IMR-90 (cell line): ENCODE measurements at regions not wholly inside any gene's neighbourhood (a gene's known extent, or its start where the extent isn't known, plus 50 kb on each side); places are given as distances from the start of the nearest gene placed in this dataset.

Experiments
- ATAC-seq: fragments of 200-7000 bp; cut with Tn5 transposase; 2 replicates; pipeline ENCODE4 v1.9.1; 2020; ENCODE audit warnings: low read depth, mild to moderate bottlenecking, moderate library complexity
- BruUV-seq: library from RNA; stranded (reverse); fragments of 400-500 nt; replicated peaks from 2 replicates; lab custom pipeline; 2021; lab: Mats Ljungman, UMichigan
- CTCF ChIA-PET: fragments of 300-600 bp; formaldehyde crosslinking; extraction: SDS; loops from one replicate; lab custom pipeline; 2021; ENCODE audit warnings: antibody characterized with exemption; lab: Yijun Ruan, JAX
- POLR2A ChIA-PET: fragments of 300-600 bp; sonication (Branson Sonifier 250); formaldehyde crosslinking; loops from one replicate; lab custom pipeline; 2022; ENCODE audit warnings: antibody characterized with exemption; ENCODE audit not compliant: unreplicated experiment; lab: Charles Lee
- DNase-seq: peaks from one replicate; pipeline ENCODE4 v3.0.0; 2013
- H2AFZ ChIP-seq: replicated peaks from 2 replicates; pipeline ENCODE3; 2013; ENCODE audit warnings: low read length, mild to moderate bottlenecking; ENCODE audit not compliant: poor library complexity
- H2AK5ac ChIP-seq: 2 replicates; pipeline ENCODE4 v1.6.1; 2013; ENCODE audit warnings: low read depth, low read length, inconsistent platforms
- H2AK9ac ChIP-seq: replicated peaks from 2 replicates; pipeline ENCODE3; 2013; ENCODE audit warnings: mild to moderate bottlenecking, low read depth, low read length, moderate library complexity; ENCODE audit not compliant: poor library complexity
- H2BK120ac ChIP-seq: 2 replicates; pipeline ENCODE4 v1.6.1; 2013; ENCODE audit warnings: low read depth, low read length, inconsistent platforms
- H2BK15ac ChIP-seq: 3 replicates; pipeline ENCODE4 v1.6.1; 2013; ENCODE audit warnings: low read depth, low read length, inconsistent platforms
- H2BK20ac ChIP-seq: 2 replicates; pipeline ENCODE4 v1.6.1; 2013; ENCODE audit warnings: low read depth, mild to moderate bottlenecking, inconsistent platforms, low read length, moderate library complexity
- H2BK5ac ChIP-seq: 2 replicates; pipeline ENCODE4 v1.6.1; 2013; ENCODE audit warnings: mild to moderate bottlenecking, low read depth, low read length, inconsistent platforms; ENCODE audit not compliant: poor library complexity, severe bottlenecking
- H3K14ac ChIP-seq: replicated peaks from 2 replicates; pipeline ENCODE4 v1.6.1; 2013; ENCODE audit warnings: low read depth, low read length, inconsistent platforms
- H3K18ac ChIP-seq: 2 replicates; pipeline ENCODE4 v1.6.1; 2013; ENCODE audit warnings: low read depth, low read length, control low read depth
- H3K23ac ChIP-seq: 2 replicates; pipeline ENCODE4 v1.6.1; 2013; ENCODE audit warnings: low read depth, low read length, inconsistent platforms
- H3K27ac ChIP-seq: 2 replicates; pipeline ENCODE4 v1.5.1; 2013; ENCODE audit warnings: mild to moderate bottlenecking, control low read depth, low read length; ENCODE audit not compliant: insufficient read depth
- H3K27me3 ChIP-seq: 2 replicates; pipeline ENCODE4 v1.6.1; 2013; ENCODE audit warnings: low read length; ENCODE audit not compliant: control insufficient read depth, insufficient read depth
- H3K36me3 ChIP-seq: 2 replicates; pipeline ENCODE4 v1.6.1; 2013; ENCODE audit warnings: low read length, mixed read lengths; ENCODE audit not compliant: control insufficient read depth, insufficient read depth
- H3K4ac ChIP-seq: 2 replicates; pipeline ENCODE4 v1.6.1; 2013; ENCODE audit warnings: low read depth, low read length, inconsistent platforms
- H3K4me1 ChIP-seq: 2 replicates; pipeline ENCODE4 v1.6.1; 2013; ENCODE audit warnings: low read length, mixed read lengths; ENCODE audit not compliant: control insufficient read depth, insufficient read depth
- H3K4me2 ChIP-seq: 2 replicates; pipeline ENCODE4 v1.6.1; 2013; ENCODE audit warnings: low read depth, mild to moderate bottlenecking, control low read depth, low read length, moderate library complexity
- H3K4me3 ChIP-seq: 2 replicates; pipeline ENCODE4 v1.5.1; 2013; ENCODE audit warnings: low read depth, mild to moderate bottlenecking, control low read depth, low read length, moderate library complexity; ENCODE audit not compliant: insufficient read depth
- H3K56ac ChIP-seq: 2 replicates; pipeline ENCODE4 v1.6.1; 2013; ENCODE audit warnings: low read length, inconsistent platforms; ENCODE audit not compliant: insufficient read depth; ENCODE audit errors: extremely low read depth
- H3K79me1 ChIP-seq, 2 experiments: 2 replicates each; pipeline ENCODE4 v1.6.1; 2013; ENCODE audit warnings: low read length in 2 of 2, inconsistent platforms in 1 of 2, low read depth in 1 of 2
- H3K9ac ChIP-seq: 2 replicates; pipeline ENCODE4 v1.6.1; 2013; ENCODE audit warnings: low read depth, low read length, control low read depth
- H3K9me1 ChIP-seq: 2 replicates; pipeline ENCODE4 v1.6.1; 2013; ENCODE audit warnings: low read length, inconsistent platforms; ENCODE audit not compliant: insufficient read depth
- H3K9me3 ChIP-seq: 2 replicates; pipeline ENCODE4 v1.6.1; 2013; ENCODE audit warnings: low read length; ENCODE audit not compliant: control insufficient read depth, insufficient read depth
- H4K20me1 ChIP-seq: 2 replicates; pipeline ENCODE4 v1.6.1; 2013; ENCODE audit warnings: low read length, inconsistent platforms; ENCODE audit not compliant: insufficient read depth
- H4K5ac ChIP-seq: 2 replicates; pipeline ENCODE4 v1.6.1; 2013; ENCODE audit warnings: mild to moderate bottlenecking, low read depth, low read length, control low read depth
- H4K8ac ChIP-seq, 2 experiments: 2 replicates each; pipeline ENCODE4 v1.6.1; 2013; ENCODE audit warnings: low read depth in 2 of 2, low read length in 2 of 2, control low read depth in 1 of 2, inconsistent platforms in 1 of 2
- H4K91ac ChIP-seq: 2 replicates; pipeline ENCODE4 v1.6.1; 2013; ENCODE audit warnings: low read depth, low read length, inconsistent platforms; ENCODE audit not compliant: insufficient read depth
- ELK1 ChIP-seq: fragments of 150-350 bp; IDR thresholded peaks from 2 replicates; pipeline ENCODE4 v1.6.1; 2016; ENCODE audit warnings: low read depth, mild to moderate bottlenecking, low read length, moderate library complexity, borderline replicate concordance
- MAZ ChIP-seq: IDR thresholded peaks from 2 replicates; pipeline ENCODE4 v1.6.1; 2012; ENCODE audit warnings: low read depth, mild to moderate bottlenecking, low read length, improper control_type of control experiment, moderate library complexity, borderline replicate concordance
- WGBS, 2 experiments: methylation state at CpG; one replicate each; pipeline versions ENCODE4 v1.1.5 to v1.1.7; 2013; ENCODE audit warnings: missing lambda C conversion rate in 2 of 2; ENCODE audit not compliant: insufficient read length in 1 of 2; ENCODE audit errors: extremely low coverage in 2 of 2; 5-methylcytosine and 5-hydroxymethylcytosine counted together
- dilution Hi-C: fragments of 300-500 bp; cut with HindIII; formaldehyde crosslinking; loops from one replicate; pipeline ENCODE4 v1.14.3; 2018; ENCODE audit warnings: low sequenced_read_pairs; ENCODE audit not compliant: unreplicated experiment
- in situ Hi-C: fragments of 300-500 bp; cut with MboI; formaldehyde crosslinking; loops from 3 replicates; pipeline ENCODE4 v1.14.3; 2019; ENCODE audit warnings: low sequenced_read_pairs, inconsistent platforms, mixed read lengths
- intact Hi-C: fragments of 100-400 bp; cut with micrococcal nuclease; formaldehyde crosslinking; loops from 2 replicates; pipeline ENCODE4 v1.10.0; 2022

GRCh38 chr3:151935446-151935845 is 62.0 kb downstream of the SUCNR1 start:
- no CpG with 5 or more reads among the region's 4 CpGs for WGBS, 2 experiments
- no peaks in the 10 kb centered on the region for H3K36me3 ChIP-seq
- H4K20me1 ChIP-seq, result no peaks in the 10 kb centered on the region
- no peak overlapping the region for H3K18ac ChIP-seq
- no TSS peak for BruUV-seq
- no peak overlapping the region for H2BK15ac ChIP-seq
- POLR2A ChIA-PET, result no interaction called here
- H3K79me1 ChIP-seq, result no peaks in the 10 kb centered on the region
- H3K23ac ChIP-seq, result no peak overlapping the region
- TF ChIP-seq ELK1 (no peak), MAZ (no peak)
- no peak overlapping the region for H3K9ac ChIP-seq
- H3K4me3 ChIP-seq, result no peak overlapping the region
- H3K14ac ChIP-seq, result no peak overlapping the region
- no peak overlapping the region for H2AFZ ChIP-seq
- in situ Hi-C loops (no loop called here), intact Hi-C loops (no loop called here), dilution Hi-C loops (no loop called here)
- no peaks in the 10 kb centered on the region for H3K9me1 ChIP-seq
- H3K56ac ChIP-seq, result no peak overlapping the region
- no peak for DNase-seq
- no peak overlapping the region for H2AK9ac ChIP-seq
- no peak overlapping the region for H2BK120ac ChIP-seq
- CTCF ChIA-PET, result no interaction called here
- no peak overlapping the region for H2BK20ac ChIP-seq
- no peak overlapping the region for H2AK5ac ChIP-seq
- no peaks in the 10 kb centered on the region for H3K27me3 ChIP-seq
- H4K8ac ChIP-seq, result no peak overlapping the region
- H3K9me3 ChIP-seq, result no peaks in the 10 kb centered on the region
- H2BK5ac ChIP-seq, result no peak overlapping the region
- H3K27ac ChIP-seq, result no peak overlapping the region
- no peak overlapping the region for H4K91ac ChIP-seq
- no peak overlapping the region for H4K5ac ChIP-seq
- ATAC-seq, result no peak
- no peak overlapping the region for H3K4me2 ChIP-seq
- no peak overlapping the region for H3K4ac ChIP-seq
- H3K4me1 ChIP-seq, result no peaks in the 10 kb centered on the region
